AG09309 (cell line): ENCODE measurements at regions not wholly inside any gene's neighbourhood (a gene's known extent, or its start where the extent isn't known, plus 50 kb on each side); places are given as distances from the start of the nearest gene placed in this dataset.

Experiments
- DNase-seq: peaks from one replicate; pipeline ENCODE4 v3.0.0-alpha.2; 2010; ENCODE audit warnings: low read depth
- H3K4me3 ChIP-seq: 2 replicates; pipeline ENCODE4 v1.5.1; 2011; ENCODE audit warnings: mild to moderate bottlenecking, low read depth, low read length, moderate library complexity; ENCODE audit not compliant: control insufficient read depth
- CTCF ChIP-seq: IDR thresholded peaks from 2 replicates; pipeline ENCODE4 v1.5.1; 2011; ENCODE audit warnings: mild to moderate bottlenecking, low read depth, low read length, inconsistent platforms; ENCODE audit not compliant: insufficient read depth, control insufficient read depth; ENCODE audit errors: missing control alignments

GRCh38 chr1:105686026-105686425 lies 1370.4 kb upstream of the PRMT6 start:
- H3K4me3 ChIP-seq = no peak overlapping the region
- DNase-seq = no peak
- no peak for TF ChIP-seq CTCF

- DNase-seq = no peak
- TF ChIP-seq CTCF = no peak
- H3K4me3 ChIP-seq = no peak overlapping the region
These were observed 1369.4 kb upstream of the PRMT6 start for GRCh38 chr1:105686874-105687690.

- no peak for DNase-seq
- no peak overlapping the region for H3K4me3 ChIP-seq
- TF ChIP-seq CTCF = no peak
These were observed 1355.8 kb upstream of the PRMT6 start for GRCh38 chr1:105700723-105701122.

DNA sequence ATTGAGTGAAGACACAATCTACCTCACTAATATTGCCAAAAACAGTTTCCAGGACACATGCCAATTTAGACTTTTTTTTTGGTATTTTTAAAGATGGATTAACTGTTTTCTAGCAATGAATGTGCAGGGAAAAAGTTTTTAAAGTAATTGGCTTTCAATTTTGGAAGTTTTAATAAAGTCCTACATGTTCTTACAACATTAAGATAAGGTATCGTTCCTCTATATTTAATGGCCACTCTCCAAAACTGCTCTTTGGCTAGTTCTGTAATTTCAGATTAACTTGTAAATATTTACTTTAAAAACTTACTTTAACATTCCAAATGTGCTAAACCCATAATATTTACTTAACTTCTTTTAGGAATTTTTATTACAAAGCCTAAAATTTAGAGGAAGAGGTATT lies 1332.2 kb upstream of the PRMT6 start:
- no peak for TF ChIP-seq CTCF
- DNase-seq = no peak
- no peak overlapping the region for H3K4me3 ChIP-seq

GRCh38 chr1:105730701-105731100 lies 1325.8 kb upstream of the PRMT6 start:
- no peak overlapping the region for H3K4me3 ChIP-seq
- no peak for TF ChIP-seq CTCF
- DNase-seq = no peak

DNA sequence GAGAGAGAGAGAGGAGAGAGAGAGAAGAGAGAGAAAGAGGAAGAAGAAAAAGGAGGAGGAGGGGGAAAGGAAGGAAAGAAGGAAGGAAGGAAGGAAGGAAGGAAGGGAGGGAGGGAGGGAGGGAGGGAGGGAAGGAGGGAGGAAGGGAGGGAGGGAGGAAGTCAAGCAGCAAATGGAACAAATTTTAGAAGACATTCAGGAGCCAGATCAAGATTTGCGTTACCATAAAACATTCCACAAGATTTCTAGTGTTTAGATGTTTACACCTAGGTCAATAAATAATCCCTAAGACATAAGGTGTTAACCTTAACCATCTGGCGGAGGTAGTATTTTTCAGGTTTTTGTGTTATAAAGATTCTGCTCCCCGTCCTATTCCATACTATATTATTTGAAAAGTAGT lies 1320.1 kb upstream of the PRMT6 start:
- no peak for DNase-seq
- TF ChIP-seq CTCF = no peak
- no peak overlapping the region for H3K4me3 ChIP-seq
